Hepatic stellate cell (primary cell): ENCODE measurements at regions not wholly inside any gene's neighbourhood (a gene's known extent, or its start where the extent isn't known, plus 50 kb on each side); places are given as distances from the start of the nearest gene placed in this dataset.

Experiments
- DNase-seq: peaks from one replicate; pipeline ENCODE4 v3.0.0; 2011; ENCODE audit warnings: low spot score

DNA sequence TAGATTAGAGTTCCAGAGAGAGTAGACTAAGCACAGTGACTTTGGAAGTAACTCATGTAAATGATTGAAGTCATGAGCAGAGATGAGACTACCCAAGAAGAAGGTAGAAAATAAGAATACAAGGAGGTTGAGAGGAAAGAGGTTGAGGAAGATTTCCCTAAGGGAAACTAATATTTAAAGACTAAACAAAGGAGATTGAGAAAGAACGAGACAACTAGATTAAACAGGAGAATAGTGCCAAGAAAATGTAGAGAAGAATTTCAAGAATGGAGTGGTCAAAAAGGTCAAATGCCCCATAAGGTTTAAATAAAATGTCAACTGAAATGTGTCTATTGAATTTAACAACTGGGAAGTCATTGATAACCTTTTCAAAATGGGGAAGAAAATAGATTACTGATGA is 59.0 kb downstream of the RPS29 start:
- no peak for DNase-seq

DNA sequence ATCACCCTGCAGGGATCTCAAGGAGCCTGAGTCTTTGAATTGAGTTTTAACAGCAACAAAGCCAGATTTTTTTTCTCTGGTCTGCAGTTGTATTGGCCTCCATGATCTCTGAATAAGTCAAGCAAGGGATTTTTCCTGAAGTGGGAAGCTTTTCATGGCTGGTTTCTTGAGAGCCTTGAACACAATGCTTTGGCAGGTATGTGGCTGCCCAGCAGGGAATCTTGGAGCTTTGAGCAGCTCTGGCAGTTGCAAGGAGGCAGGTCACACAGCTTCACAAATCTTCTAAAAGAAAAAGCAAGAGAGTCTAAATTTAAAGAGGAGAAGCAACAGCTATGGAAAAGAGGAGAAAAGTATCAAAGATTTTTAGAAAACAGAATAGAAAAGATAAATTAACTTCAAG is 60.1 kb downstream of the RPS29 start:
- no peak for DNase-seq

DNA sequence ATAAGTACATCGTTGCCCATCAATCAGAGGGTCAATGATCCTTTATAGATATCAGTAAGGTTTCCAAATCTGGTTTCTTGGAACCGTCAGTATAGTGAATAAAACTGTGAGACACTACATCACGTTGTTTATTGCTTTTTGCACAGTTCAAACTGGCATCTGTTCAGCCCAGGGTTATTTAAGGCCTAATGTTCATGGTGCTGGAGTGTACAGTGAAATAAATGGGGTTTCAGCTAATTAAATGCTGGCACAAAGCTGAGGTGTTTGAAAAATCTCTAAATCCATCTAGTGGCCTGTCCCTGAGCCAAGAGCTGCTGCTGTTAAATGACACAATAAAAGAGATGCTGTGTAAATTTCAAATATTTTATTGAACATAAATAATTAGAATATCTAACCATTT is 69.9 kb downstream of the RPS29 start:
- DNase-seq, result no peak

DNA sequence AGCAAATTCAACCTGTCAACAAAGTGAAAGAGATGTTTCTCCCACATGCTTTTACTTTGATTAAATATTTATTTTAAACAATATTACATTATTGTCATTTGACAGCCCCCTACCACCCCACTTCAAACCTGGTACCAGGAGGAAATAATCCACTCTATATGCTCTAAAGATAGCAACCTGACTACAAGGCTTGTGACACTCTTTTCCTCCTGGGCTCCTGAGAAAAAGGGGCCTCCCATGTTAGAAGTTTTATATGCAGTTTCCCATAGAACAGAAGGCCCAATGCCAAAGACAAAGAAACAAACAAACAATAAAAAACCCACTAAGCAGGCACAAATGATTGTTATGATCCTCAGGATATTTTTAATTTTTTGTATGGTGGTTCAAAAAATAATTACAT is 73.6 kb downstream of the RPS29 start:
- DNase-seq, result no peak

DNA sequence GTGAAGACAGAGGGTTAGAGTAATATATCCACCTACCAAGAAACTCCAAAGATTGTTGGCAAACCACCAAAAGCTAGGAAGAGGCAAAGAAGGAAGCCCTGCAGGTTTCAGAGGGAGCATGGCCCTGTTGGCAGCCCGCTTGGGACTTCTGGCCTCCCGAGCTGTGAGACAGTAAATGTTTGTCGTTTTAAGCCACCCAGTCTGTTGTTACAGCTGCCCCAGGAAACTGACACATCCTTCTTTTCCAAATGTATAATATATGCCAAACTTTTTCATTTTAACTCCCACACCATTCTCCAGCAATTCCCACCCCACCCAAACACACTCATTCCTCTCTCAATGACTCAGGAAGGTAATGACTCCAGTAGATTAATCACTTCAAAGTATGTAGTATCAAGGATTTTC is 74.0 kb downstream of the RPS29 start:
- DNase-seq, result peak; percentile 53

DNA sequence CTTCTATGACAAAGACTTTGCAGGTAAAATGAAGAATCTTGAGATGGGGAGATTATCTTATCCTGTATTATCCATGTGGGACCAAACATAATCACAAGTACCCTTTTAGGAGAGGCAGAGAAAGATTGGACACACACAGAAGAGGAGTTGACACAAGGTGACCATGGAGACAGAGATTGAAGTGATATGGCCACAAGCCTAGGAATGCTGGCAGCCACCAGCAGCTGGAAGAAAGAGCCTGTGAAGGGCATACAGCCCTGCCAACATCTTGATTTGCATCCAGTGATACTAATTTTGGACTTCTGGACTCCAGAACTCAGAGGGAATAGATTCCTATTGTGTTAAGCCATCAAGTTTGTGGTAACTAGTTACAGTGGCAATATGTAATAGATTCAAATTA is 78.1 kb downstream of the RPS29 start:
- no peak for DNase-seq

DNA sequence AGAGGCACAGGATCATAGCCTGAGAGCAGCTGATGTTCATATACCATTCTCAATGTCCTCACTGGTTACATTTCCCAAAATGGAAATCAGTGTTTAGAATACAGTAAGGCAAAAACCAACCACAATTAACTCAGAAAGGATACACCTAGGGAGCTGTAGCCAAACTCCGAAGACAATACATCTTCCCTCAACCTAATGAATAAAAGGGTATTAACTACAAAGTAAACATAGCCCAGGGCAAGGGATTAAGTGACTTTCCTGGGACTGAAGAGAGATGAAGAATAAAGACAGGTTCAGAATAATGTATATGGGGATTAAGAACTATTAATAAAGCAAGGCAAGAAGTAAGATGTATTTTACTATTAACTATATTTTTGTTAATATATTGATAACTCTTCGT is 79.5 kb downstream of the RPS29 start:
- DNase-seq, result no peak

DNA sequence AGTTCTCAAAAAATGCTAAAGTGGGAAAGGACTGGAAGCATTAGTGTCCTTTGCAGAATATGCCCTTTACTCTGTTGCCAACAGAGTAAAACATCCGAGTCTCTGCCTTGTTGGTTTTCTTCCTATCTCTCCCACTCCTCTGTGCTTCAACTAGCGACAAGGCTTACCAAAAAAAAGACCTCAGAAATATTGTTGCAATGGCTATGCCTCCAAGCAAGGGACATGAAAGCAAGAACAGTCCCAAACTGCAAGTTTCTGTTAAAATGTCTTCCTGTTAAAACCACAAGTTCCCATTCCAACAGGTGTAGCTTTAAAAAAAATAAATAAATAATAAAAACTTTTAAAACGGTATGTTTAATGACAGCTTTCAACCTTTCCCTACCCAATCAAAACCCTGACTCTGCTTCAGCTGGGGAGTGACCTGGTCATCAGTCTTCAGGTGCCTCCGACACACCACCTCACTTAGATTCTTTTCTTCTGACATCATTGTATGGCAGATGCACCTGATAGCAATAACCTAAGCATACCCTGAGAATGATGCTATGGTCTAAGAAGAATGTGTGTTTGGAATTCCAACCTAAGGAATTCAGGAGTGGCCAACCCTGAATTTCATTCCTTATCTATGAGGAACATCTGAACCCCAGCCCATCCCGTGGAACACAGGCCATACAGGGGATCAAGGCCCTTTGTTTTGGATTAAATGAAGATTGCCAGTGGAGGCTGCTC is 81.0 kb downstream of the RPS29 start:
- DNase-seq, result no peak

DNA sequence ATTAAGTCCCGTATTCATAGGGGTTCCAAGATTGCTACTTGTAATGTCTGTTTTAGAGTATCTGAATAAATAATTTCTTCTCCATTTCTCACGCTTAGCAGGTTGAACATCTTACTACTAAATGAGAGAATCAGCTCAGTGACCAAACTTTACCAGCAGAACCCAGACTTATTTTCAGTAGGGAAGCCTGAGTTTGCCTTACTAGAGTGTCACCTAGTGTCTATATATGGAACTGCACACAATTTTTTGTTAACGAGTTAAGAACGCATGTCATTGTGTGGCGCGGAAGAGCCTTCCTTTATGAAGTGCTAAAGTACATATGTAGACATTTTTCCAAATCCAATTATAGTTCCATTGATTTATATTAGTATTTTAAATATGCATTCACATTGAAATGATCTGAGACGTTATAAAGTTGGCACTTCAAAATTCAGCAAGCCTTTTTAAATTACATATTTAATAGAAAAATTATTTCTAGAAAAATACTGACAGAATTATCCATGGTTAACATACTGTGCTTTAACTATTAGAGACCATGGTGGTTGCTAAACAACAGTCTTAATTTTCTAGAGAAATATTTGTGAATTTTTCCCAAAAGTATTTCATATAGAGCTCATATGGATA is 88.3 kb downstream of the RPS29 start:
- DNase-seq, result peak; percentile 40

DNA sequence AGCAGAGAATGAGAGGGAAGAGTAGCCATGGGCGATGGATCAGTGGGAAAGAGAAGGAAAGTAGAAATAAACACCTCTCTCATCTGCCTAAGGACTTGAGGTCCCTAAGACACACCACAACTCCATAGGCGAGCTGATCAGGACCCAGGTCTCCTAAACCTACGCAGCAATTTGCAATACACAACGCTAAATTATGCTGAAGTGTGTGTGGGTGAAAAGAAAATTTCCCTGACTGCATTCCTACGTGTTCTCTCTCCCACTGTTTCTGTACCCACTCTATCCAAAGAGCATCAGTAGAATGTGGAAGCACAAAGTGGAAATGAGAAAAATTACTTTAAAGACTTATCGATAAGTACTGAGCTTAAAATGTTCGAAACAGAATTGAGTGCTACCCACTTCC is 88.9 kb downstream of the RPS29 start:
- no peak for DNase-seq

DNA sequence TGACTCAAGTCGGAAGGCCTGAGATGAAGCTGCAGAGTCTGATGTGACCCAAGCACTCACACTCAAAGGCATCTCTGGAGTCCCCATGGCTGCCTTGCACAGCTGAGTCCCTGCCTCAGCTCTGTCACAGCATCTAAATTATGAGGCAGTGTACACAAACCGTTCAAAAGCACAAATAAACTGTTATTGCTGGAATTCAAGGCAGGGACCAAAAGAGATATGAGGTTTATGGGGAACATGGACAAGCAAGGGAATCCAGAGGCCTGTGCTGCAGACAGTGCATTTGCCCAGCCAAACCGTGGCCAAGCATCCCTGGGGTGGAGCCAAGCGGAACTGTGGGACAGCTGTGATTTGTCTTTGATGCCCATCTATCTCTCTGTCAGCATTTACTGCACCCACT is 91.3 kb downstream of the RPS29 start:
- DNase-seq, result no peak

DNA sequence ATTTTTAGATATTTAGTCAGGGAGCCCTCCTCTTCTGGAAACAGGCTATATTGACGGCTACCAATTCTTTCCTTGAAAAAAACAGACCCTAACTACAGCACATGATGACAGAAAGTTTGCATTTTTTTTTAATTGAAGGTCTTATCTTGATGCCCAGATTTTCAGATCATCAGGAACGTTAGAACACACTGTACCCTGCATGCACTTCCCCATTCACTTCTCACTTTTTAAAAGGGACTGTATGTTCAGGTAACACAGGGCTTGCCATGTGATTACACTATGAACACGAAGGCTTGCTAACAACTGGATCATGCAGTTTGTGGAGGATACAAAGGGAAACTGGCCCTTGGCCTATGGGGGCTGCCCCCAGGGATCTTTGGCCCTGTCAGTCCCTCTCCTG is 92.6 kb downstream of the RPS29 start:
- no peak for DNase-seq

DNA sequence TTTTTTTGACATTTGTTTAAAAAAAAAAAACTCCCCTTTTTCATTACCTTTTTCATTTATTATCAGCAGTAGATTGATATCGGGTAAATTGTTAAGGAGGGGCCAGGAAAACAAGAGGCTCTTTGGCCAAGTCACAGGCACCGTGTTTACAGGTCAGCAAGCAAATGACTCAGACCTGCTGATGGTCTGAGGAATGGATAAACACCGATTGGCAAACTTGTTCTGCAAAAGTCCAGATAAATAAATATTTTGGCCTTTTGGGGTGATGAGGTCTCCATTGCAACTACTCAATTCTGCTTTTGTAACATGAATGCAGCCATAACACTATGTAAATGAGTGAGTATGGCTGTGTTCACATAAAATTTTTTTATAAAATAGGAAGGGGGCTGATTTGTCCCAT is 94.0 kb downstream of the RPS29 start:
- DNase-seq, result no peak

DNA sequence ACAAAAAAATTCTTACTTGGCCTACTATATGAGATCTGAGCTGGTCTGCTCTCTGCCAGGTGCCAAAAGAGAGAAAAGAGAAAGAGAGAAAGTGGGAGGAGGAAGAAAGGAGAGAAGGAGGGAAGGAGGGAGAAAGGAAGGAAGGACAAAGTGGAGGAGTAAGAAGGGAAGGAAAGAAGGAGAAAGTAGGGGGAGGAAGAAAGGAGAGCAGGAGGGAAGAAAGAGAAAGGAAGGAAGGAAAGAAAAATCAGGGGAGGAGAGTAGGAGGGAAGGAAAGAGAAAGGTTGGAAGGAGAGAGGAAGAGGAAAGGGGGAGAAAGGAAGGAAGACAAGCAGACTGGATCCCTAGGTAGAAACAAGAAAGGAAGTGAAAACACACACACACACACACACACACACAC is 96.8 kb downstream of the RPS29 start:
- DNase-seq, result no peak

DNA sequence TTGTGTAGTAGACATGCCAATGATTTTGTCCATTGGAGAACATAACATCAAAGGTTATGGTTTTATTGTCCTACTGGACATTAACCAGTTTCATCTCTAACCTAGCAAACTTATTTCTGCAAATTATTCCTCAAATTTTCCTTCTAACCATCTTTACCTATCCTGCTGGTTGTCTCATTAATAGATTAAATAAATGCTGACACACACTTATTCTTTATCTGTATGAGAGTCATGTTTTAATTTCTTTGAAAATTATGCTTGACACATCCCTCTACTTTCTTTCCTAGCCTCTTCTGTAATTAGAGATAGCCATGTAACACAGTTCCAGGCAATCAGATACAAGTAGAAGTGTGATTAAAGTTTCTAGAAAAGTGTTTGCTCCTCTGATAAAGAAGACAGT is 98.9 kb downstream of the RPS29 start:
- DNase-seq, result no peak

DNA sequence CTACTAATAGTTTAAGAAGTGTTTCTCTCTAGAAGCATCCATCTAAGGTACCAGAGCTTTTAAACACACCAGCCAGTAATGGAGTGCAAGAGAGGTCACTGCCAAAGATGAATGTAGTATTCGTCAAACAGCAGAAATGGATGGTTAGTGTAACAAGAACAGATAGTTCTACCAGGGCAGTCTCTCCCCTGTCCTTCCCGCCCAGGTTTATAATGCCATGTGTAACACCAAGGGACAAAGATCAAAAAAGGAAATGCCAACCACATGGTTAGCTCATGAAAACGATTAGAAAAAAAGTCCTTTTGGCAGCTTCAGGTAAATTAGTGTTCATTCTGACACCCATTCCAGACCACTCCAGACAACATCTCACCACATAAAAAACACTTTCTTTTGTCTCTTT is 100.9 kb downstream of the RPS29 start:
- no peak for DNase-seq

DNA sequence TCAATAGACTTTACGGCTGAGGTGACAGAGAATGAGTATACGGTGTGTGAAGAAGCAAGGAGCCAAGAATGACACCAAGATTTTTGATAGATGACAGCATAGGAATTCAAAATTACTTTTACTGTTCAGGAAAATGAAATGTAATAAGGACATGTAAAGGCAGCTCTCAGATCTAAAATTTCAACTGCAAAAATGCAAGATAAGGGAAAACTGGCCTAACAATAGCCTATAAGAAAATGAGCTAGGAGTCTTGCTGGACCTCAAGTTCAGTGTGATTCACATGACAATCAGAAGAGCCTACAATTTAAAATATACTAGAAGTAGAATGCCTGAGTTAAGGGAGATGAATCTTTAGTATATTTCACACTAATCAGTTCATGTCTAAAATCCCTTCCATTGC is 102.0 kb downstream of the RPS29 start:
- DNase-seq, result no peak

DNA sequence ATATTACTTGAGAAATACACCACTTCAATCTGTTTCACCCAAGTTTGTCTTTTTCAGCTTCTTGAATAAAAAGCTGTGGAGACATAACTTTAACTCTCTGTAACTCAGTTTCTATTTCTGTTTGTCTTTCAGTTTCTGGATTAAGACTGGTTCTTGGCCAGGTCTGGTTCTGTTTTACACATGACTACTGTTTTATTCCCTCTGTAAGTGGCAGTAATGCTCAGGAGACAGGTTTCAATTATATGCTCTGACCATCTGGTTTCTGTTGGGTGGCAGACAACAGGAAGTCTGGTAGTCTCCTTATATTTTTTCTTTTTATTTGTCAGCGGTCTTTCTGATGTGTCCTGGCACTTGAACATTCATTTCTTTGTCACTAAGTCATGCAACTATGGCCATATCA is 102.9 kb downstream of the RPS29 start:
- DNase-seq, result no peak

DNA sequence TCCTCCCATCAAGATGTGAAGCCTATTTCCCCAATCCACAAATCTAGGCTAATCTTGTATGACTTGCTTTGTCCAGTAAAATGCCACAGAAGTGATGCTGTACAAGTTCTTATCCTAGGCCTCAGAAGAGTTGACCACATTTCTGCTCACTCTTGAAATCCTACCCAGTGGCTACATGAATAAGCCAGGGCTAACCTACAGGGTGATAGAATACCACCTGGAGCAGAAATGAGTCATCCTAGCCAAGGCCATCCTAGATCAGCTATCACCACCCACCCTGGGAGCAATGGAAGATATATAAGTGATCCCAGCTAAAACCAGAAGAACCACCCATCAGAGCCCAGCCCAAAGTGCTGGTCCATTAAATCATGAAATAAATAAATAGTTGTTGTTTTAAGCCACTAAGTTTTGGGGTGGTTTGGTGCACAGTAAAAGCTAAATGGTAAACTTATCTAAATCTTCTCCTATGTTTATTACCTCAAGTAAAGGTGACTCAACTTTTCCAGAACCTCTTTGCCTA is 105.1 kb downstream of the RPS29 start:
- DNase-seq, result no peak

DNA sequence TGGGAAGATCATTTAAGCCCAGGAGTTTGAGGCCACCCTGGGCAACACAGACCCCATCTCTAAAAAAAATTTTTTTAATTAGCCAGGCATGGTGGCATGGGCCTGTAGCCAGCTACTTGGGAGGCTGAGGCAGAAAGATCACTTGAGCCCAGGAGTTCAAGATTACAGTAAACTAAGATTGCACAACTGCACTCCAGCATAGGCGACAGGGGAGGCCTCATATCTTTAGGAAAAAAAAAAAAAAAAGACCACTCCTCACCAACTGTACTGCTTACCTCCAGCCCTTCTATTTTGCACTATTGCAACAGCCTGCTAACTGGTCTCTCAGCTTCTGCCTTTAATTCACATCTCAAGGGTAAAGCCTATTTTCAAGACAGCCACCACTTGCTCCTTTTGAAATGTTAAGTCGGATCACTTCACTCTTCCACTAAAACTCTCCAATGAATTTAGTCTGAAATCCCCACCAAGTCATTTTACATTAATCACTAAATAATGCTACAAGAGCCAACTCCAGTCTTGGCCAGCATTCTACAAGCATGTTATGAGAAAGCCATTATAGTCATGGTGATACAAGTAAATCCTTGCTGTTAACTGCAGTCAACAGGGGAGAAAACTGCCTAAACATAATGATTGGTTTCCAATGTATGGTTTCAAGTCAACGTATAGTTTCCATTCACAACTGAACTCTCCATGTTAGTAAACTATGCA is 106.0 kb downstream of the RPS29 start:
- no peak for DNase-seq

DNA sequence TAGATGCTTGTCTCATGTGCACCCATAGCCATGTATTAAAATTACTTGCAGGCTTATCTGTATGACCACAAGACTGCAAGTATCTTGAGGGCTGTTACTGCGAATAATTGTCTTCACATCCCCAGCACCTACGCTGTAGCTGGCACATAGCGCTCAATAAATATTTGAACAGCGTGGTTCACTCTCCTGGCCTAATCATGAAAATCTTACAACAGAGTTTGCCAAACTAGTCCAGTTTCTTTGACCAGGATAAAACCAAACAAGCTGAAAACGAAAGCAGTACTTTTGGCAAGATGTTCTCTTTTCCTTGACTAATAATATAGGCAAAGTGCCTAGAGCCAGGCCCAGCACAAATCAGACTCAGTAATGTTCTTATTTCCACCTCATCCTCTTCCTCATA is 106.7 kb downstream of the RPS29 start:
- DNase-seq, result no peak

DNA sequence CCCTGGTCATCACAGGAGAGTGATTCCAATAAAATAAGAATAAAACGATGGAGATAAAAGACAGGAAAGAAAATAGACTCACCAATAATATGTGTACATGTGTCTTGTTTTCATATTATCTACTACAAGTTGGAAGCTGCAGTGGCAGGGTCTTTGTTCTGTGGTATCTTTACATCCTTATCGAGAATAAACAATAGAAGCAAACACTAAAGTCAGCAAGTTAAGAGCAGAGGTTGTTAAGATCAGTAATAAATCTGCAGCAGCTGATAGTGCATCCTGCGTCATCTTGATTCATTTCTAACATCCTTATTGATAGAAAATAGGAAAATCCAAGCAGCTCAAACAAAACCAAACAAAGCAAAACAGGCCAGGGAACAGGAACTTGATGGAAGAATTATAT is 107.4 kb downstream of the RPS29 start:
- DNase-seq, result no peak

DNA sequence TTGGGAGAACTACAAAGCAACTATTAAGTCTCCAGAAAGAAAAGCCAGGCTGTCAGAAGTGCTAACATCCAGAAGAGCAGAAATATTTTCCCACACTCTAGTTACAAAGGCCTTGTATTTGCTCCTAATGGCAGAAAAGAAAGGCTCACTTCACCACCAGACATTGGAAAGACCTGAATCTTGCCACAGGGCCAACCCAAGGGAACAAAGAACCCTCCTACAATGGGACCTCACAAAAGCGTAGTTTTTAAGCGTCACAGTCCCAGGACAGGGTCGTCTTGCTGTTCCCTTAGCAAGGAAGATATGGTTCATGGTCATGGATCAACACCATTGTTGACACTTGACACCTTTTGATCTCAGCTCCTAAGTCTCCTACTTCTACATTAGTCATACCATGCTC is 119.1 kb downstream of the RPS29 start:
- no peak for DNase-seq
